ENCODE measurements at regions not wholly inside any gene's neighbourhood (a gene's known extent, or its start where the extent isn't known, plus 50 kb on each side); places are given as distances from the start of the nearest gene placed in this dataset.

DNA sequence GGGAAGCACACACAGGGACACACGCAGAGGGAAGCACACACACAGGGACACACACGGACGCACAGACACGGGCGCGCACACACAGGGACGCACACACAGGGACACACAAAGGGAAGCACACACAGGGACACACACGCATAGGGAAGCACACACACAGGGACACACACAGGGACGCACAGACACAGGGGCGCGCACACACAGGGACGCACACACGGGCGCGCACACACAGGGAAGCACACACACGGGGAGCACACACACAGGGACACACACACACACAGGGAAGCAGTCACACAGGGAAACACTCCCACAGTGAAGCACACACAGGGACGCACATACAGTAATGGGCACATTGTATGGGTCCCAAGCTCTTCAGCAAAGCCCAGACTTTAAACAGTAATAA is 685.3 kb downstream of the TRIML1 start:
- no peak for TF ChIP-seq POLR2AphosphoS5 (IDR thresholded peaks at IDR 0.05; ENCODE audit: low read depth, low read length)
- no peak for TF ChIP-seq POLR2A (IDR thresholded peaks at IDR 0.05; ENCODE audit: low read depth, low read length)

All from GM12892 (cell line).